HS-5 (cell line): ENCODE measurements at regions not wholly inside any gene's neighbourhood (a gene's known extent, or its start where the extent isn't known, plus 50 kb on each side); places are given as distances from the start of the nearest gene placed in this dataset.
"Not testable (repeated sequence)": the region's sequence is repeated elsewhere in the genome, so short reads cannot be mapped to it uniquely, and the experiment has no call there.

Experiments
- DNase-seq: peaks from one replicate; pipeline ENCODE4 v3.0.0-alpha.2; 2012; ENCODE audit warnings: low read depth

DNA sequence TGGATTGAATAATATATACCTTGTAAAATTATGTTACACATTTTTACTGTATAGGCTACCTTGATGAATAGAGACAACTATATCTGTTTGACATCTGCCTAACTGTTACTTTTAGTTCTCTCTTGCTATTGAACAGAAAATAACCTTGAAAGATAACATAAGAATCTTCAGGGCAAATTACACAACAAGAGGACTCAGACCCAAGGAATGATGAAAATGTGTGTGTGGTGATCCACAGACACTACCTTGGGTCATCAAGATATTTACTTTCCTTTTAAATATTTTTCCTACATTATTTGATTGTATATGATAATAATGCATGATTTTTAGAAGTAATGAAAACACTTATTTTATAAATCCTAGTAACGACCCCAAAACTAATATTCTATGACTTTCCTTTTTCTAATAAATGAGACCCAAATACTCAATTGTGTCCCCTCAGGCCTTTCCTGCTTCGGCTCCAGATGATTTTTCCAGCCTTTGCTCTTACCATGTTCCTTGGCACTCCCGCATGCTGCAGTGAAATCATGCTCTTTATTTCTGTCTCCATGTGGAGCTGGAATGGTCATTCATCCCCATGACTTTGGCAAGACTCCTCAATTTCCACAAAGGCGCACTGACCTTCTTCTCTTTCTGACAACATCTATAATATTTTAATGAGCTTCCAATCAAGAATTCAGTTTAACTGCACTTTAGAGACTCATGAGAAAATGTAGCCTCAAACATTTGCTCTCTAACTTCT is 187.6 kb downstream of the EPM2A start:
- no peak for DNase-seq

DNA sequence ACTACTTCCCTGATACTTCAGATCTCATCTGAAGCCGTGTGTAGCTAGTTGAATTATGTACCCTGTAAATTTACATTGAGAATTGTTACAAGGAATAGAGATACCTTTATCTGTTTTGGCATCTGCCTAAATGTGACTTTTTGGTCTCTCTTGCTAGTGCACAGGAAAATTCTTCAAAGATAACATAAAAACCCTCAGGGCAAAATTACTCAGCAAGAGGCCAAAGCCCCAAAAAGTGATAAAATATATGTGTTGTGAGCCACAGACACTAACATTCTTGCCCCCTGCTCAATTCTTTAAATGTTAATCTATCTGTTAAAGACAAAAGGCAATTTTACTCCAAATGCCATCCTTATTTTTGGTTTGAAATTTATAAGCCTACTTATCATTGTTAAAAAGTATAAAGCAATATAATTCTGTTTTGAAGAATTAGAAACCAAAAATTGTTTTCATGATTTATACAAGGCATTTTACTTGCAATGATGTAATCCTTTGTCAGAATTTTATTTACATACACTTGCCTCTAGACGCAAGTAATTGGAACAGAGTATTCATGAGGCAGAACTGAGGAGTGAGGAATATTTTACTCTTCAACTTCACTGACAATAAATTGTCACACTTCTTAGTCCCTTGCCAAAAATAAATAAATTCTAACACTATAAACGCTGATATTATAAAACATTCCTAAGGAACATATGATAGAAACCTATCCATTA is 186.2 kb downstream of the EPM2A start:
- no peak for DNase-seq

DNA sequence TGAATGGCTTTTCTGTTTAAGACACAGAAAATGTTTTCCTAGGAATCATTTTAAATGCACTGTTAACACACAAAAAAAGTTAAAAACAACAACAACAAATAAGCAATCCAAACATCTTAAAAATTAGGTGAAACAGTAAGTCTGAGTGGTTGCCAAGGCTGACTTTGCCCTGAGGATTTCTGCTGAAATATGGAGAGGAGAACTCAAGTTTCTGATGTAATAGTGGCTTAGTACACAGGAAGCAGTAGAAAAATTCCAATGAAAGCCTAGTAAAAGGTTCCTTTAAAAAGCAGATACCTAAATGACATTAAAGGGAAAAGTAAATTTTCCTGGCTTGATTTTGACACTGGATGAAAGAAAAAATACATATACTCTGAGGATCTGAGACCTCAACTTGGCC is 184.2 kb downstream of the EPM2A start:
- no peak for DNase-seq

DNA sequence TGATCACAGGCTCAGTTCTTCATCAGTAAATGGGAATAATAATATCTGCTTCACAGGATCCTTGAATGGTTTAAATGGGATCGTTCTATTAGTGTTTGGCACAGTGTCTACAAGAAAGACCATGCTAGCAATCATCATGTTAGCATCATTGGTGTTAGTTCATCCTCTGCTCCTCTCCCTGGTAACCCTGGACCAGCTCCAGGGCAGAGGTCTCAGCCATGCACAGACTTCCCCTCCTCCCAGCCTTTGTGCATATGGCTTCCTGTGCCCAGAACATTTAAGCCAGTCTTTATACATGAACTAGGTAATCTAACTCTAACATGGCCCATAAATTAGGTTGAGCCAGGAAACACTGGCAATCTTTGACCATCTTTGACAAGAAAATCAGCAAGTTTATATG is 180.2 kb downstream of the EPM2A start:
- no peak for DNase-seq

DNA sequence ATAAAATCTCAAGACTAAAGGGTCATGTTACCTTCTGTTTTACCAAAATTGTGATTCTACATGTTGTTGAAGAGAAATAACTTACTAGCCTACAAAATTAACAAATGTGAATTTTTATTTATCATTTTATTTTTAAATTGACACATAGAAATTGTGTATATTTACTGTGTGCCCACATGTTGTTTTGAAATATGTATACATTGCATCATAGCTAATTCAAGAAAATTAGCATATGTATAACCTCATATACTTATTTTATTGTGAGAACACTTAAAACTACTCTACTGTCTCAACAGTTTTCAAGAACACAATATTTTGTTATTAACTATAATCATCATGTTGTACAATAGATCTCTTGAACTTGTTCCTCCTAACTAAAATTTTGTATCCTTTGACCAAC is 177.8 kb downstream of the EPM2A start:
- no peak for DNase-seq

DNA sequence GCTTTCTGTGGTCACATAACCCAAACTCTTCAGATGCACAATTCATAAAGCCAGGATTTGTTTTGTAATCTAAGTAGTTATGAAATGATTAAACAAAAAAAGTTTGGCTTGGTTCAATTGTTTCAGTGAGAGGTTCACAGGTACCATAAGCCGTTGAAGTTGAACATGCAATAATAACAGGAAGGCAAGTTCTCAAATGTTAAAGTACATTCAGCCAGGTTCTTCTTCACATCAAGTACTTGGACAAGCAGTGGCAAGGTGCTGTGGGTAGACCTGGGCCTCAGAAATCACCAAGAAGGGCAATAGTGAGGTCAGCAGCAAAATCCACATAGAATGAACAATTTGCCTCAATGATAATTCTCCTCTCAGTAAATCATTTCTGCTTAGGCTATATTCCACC is 175.5 kb downstream of the EPM2A start:
- no peak for DNase-seq

DNA sequence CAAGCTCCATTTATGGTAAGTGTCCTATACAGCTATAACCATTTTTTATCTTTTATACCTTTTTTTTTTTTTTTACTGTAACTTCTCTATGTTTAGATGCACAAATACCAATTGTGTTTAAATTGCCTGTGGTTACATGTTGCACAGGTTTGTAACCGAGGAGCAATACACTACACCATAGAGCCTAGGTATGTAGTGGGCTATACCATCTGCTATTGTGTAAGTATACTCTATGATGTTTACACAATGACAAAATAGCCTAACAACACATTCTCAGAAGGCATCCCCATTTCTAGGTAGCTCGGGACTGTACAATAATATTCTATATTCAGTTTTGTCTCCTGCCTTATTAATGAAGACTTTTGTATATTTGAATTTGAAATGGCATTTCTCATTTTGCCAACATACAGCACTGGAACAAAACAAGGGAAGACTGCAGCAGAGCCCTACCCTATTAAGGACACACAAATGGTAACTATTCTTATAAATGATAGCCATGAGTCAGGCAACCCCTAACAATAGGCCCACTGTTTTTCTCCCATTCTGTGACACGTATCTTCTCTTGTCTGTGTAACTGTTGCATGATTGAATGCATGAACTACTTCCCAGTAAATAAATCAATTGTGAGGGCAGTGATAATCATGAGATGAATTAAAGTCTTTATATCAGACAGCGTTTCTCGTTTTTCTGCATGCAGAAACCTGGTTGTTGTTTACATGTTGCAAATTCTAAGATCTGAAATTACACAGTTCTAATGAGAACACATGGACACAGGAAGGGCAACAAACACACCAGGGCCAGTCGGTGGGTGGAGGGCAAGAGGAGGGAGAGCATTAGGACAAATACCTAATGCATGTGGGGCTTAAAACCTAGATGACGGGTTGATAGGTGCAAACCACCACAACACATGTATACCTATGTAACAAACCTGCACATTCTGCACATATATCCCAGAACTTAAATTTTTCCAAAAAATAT is 173.9 kb downstream of the EPM2A start:
- no peak for DNase-seq

DNA sequence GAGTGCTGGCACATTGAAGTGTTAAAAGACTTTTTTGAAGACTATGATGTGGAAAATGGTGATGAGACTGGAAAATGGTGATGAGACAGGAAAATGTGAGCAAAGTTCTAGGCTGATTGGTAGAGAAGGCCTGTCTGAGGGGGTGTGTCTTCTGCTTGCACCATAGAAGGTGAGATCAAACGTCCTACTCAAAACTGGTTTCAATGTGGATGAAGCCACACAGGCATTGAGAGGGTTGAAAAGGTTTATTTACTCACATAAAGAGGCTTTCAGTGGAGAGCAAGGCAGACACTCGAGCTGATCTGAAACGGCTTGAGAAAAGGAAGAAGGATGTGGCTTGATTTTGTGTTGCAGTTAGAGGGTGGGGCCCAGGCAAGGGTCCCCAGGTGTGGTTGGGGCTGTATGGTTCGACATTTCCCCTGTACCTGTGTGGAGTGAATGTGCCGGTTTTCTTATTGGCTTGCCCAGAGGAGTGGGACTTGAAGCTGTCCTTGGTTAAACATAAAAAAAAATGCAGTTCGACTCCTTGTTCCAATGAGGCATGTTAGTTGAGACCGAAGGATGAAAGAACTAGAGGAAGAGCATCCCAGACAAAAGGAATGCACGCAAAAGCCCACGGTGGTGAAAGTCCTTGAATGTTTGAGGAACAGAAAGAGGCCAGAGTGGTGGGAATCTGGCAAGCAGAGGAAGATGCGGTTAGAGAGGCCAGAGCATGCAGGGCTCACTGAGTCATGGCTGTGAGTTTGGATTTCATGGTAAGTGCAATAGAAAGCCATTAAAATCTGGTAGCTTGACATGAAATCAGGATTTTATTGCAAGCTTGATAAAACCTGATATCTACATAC is 172.3 kb downstream of the EPM2A start:
- no peak for DNase-seq

DNA sequence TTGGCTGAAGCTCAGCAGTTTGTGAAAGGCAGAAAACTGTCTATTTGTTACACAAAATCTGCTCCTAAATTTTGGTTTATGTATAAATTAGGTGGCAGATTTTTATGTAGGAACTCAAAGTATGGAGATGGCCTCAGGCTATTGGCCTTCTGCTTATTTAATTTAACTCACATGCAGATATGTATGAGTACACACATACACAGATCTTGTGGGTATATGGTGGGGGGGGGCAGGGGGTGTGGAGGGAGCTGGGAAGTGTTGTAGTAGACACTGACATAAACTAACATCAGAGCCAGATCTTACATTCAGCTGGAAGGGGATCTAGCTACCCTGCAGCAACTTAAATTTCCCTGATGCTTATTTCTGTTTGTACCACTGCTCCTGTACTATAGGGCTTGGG is 170.8 kb downstream of the EPM2A start:
- no peak for DNase-seq

DNA sequence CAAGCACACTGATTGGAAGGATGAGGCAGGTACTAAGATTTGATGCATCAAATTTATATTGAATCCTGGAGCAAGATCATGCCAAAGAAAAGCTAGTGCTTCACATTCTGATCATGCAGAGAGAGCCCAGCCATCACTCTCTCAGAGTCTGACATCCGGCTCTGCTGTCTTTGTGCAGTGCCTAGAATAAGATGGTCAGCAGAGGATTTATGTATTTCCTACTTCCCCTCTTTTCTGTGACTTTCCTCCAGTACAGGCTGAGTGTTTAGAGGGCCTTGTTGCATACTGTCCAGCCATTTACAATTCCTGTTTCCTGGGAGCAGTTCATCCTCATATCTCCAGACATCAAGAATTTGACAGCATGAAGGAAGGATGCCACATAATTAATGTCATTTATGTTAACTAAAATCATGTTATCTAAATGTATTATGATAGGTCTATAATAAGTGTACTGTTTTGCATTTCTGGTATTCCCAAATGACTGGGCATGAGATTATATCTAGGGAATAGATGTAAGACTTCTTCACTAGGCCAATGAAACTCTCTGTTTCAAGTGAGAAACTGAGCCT is 167.6 kb downstream of the EPM2A start:
- DNase-seq: no peak

DNA sequence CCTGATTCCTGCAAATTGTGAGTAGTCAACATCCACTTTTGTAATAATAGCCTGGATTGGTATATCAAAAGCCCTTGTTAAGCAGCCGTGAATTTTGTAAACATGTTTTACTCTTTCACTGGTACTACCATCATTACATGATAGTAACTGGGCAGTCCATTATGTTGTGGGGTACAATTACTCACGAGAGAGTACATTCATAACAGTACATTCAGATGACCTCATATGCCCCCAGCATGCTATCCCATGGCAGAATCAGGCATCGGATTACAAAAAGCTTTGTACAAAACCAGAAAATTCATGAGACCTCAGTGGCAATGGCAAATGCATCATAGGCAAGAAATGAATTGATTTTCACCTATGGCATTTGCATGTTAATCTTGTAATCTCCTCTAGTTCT is 166.2 kb downstream of the EPM2A start:
- no peak for DNase-seq

DNA sequence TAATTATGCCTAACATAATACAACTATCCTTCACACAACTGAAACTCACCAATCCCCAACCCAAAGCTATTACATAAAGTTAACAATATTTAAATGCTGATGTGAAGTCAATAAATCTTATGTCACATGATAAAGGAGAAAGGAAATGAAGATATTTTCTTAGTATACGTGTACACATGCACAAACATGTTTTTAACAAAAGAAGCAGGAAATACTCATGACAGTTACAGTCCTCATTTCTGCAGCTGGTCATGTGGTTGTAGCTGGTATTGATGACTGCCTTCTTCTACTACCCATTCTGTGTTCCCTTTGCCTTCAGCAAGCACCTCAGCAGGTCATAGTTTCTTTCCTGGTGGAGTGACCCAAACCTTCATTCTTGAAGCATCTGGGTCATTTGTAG is 165.0 kb downstream of the EPM2A start:
- not testable (repeated sequence) for DNase-seq

DNA sequence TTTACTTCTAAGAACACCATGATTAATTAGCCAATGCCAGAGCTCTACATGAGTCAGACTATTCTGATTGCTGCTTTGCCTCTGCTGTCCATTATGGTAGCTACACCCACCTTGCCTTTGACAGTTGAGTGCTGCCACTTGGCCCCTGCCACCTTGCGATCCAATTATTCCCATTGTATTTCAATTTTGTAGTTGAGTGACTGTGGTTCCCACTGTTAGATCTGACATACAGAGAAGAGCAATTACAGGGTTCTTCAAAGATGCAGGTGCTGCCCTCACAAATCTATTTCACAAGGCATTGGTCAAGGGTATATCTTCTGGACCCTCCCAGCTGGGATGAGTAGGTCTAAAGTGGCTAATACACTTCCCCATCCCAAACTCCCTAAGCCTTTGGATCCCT is 161.1 kb downstream of the EPM2A start:
- DNase-seq: not testable (repeated sequence)
